ENCODE measurements at regions not wholly inside any gene's neighbourhood (a gene's known extent, or its start where the extent isn't known, plus 50 kb on each side); places are given as distances from the start of the nearest gene placed in this dataset.

GRCh38 chr19:5235458-5236219 lies 105.0 kb downstream of the PTPRS start:
- DNase-seq (no peak), ATAC-seq (ENCODE audit: low FRiP score) (no peak)
- Histone ChIP-seq H3K27ac (ENCODE audit: low read depth in 1 of 2, low read length in 2 of 2) (no peak overlapping the region), H3K4me3 (ENCODE audit: low read length in 2 of 2) (no peak overlapping the region), H3K9me3 (ENCODE audit: control insufficient read depth, low read length) (no peaks in the 10 kb centered on the region), H3K36me3 (ENCODE audit: control insufficient read depth in 1 of 2, insufficient read depth in 2 of 2, low read length in 1 of 2) (no peaks in the 10 kb centered on the region), H3K4me1 (ENCODE audit: control insufficient read depth in 1 of 2, insufficient read depth in 2 of 2, low read length in 2 of 2) (no peaks in the 10 kb centered on the region), H3K27me3 (ENCODE audit: control insufficient read depth in 1 of 2, insufficient read depth in 2 of 2, low read length in 1 of 2) (no peaks in the 10 kb centered on the region)
- WGBS, 2 donors, result 96 to 98% methylated on average over 12 of the region's 12 CpGs
- intact Hi-C loops (cut with DNase I), result no loop called here

- H3K4me1 ChIP-seq (ENCODE audit: control insufficient read depth in 1 of 2, insufficient read depth in 2 of 2, low read length in 2 of 2), result no peaks in the 10 kb centered on the region
- H3K36me3 ChIP-seq (ENCODE audit: control insufficient read depth in 1 of 2, insufficient read depth in 2 of 2, low read length in 1 of 2), result no peaks in the 10 kb centered on the region
- no peaks in the 10 kb centered on the region for H3K9me3 ChIP-seq (ENCODE audit: control insufficient read depth, low read length)
- intact Hi-C loops (cut with DNase I), result no loop called here
- H3K27me3 ChIP-seq (ENCODE audit: control insufficient read depth in 1 of 2, insufficient read depth in 2 of 2, low read length in 1 of 2), result no peaks in the 10 kb centered on the region
- DNase-seq, result no peak
- H3K27ac ChIP-seq (ENCODE audit: low read depth in 1 of 2, low read length in 2 of 2), result no peak overlapping the region
- WGBS, 2 donors, result 95 to 99% methylated on average over 3 of the region's 3 CpGs
- ATAC-seq (ENCODE audit: low FRiP score), result no peak
- H3K4me3 ChIP-seq (ENCODE audit: low read length in 2 of 2), result no peak overlapping the region
Measured at GRCh38 chr19:5234412-5234811, 106.2 kb downstream of the PTPRS start.

GRCh38 chr19:5232798-5233505 lies 107.7 kb downstream of the PTPRS start:
- no peaks in the 10 kb centered on the region for H3K9me3 ChIP-seq (ENCODE audit: control insufficient read depth, low read length)
- ATAC-seq (ENCODE audit: low FRiP score) (no peak), DNase-seq (no peak)
- H3K36me3 ChIP-seq (ENCODE audit: control insufficient read depth in 1 of 2, insufficient read depth in 2 of 2, low read length in 1 of 2), result no peaks in the 10 kb centered on the region
- H3K27ac ChIP-seq (ENCODE audit: low read depth in 1 of 2, low read length in 2 of 2), result no peak overlapping the region
- H3K4me3 ChIP-seq (ENCODE audit: low read length in 2 of 2), result no peak overlapping the region
- intact Hi-C loops (cut with DNase I), result no loop called here
- 95 to 96% methylated on average over 12 of the region's 12 CpGs for WGBS, 2 donors
- H3K4me1 ChIP-seq (ENCODE audit: control insufficient read depth in 1 of 2, insufficient read depth in 2 of 2, low read length in 2 of 2), result no peaks in the 10 kb centered on the region
- no peaks in the 10 kb centered on the region for H3K27me3 ChIP-seq (ENCODE audit: control insufficient read depth in 1 of 2, insufficient read depth in 2 of 2, low read length in 1 of 2)

- ATAC-seq (ENCODE audit: low FRiP score) (no peak), DNase-seq (no peak)
- 88 to 91% methylated on average over 5 of the region's 5 CpGs for WGBS, 2 donors
- intact Hi-C loops (cut with DNase I), result no loop called here
- H3K36me3 ChIP-seq (ENCODE audit: control insufficient read depth in 1 of 2, insufficient read depth in 2 of 2, low read length in 1 of 2), result no peaks in the 10 kb centered on the region
- no peak overlapping the region for H3K4me3 ChIP-seq (ENCODE audit: low read length in 2 of 2)
- no peaks in the 10 kb centered on the region for H3K4me1 ChIP-seq (ENCODE audit: control insufficient read depth in 1 of 2, insufficient read depth in 2 of 2, low read length in 2 of 2)
- no peak overlapping the region for H3K27ac ChIP-seq (ENCODE audit: low read depth in 1 of 2, low read length in 2 of 2)
- H3K9me3 ChIP-seq (ENCODE audit: control insufficient read depth, low read length), result no peaks in the 10 kb centered on the region
- H3K27me3 ChIP-seq (ENCODE audit: control insufficient read depth in 1 of 2, insufficient read depth in 2 of 2, low read length in 1 of 2), result no peaks in the 10 kb centered on the region
Measured at GRCh38 chr19:5231857-5232678, 108.5 kb downstream of the PTPRS start.

GRCh38 chr19:5230730-5231555 lies 109.7 kb downstream of the PTPRS start:
- Histone ChIP-seq H3K4me1 (ENCODE audit: control insufficient read depth in 1 of 2, insufficient read depth in 2 of 2, low read length in 2 of 2) (no peaks in the 10 kb centered on the region), H3K27me3 (ENCODE audit: control insufficient read depth in 1 of 2, insufficient read depth in 2 of 2, low read length in 1 of 2) (no peaks in the 10 kb centered on the region), H3K4me3 (ENCODE audit: low read length in 2 of 2) (no peak overlapping the region), H3K27ac (ENCODE audit: low read depth in 1 of 2, low read length in 2 of 2) (no peak overlapping the region), H3K36me3 (ENCODE audit: control insufficient read depth in 1 of 2, insufficient read depth in 2 of 2, low read length in 1 of 2) (no peaks in the 10 kb centered on the region), H3K9me3 (ENCODE audit: control insufficient read depth, low read length) (no peaks in the 10 kb centered on the region)
- ATAC-seq (ENCODE audit: low FRiP score), result no peak
- WGBS, 2 donors, result 96 to 97% methylated on average over 35 to 41 of the region's 41 CpGs
- intact Hi-C loops (cut with DNase I), result no loop called here
- DNase-seq, result no peak

GRCh38 chr19:5229778-5230335 lies 110.8 kb downstream of the PTPRS start:
- 69 to 84% methylated on average over 4 to 10 of the region's 10 CpGs for WGBS, 2 donors
- H3K9me3 ChIP-seq (ENCODE audit: control insufficient read depth, low read length), result no peaks in the 10 kb centered on the region
- H3K4me3 ChIP-seq (ENCODE audit: low read length in 2 of 2), result no peak overlapping the region
- H3K4me1 ChIP-seq (ENCODE audit: control insufficient read depth in 1 of 2, insufficient read depth in 2 of 2, low read length in 2 of 2), result no peaks in the 10 kb centered on the region
- no peak for ATAC-seq (ENCODE audit: low FRiP score)
- no peak overlapping the region for H3K27ac ChIP-seq (ENCODE audit: low read depth in 1 of 2, low read length in 2 of 2)
- DNase-seq, result no peak
- intact Hi-C loops (cut with DNase I), result no loop called here
- no peaks in the 10 kb centered on the region for H3K27me3 ChIP-seq (ENCODE audit: control insufficient read depth in 1 of 2, insufficient read depth in 2 of 2, low read length in 1 of 2)
- no peaks in the 10 kb centered on the region for H3K36me3 ChIP-seq (ENCODE audit: control insufficient read depth in 1 of 2, insufficient read depth in 2 of 2, low read length in 1 of 2)

- H3K9me3 ChIP-seq (ENCODE audit: control insufficient read depth, low read length), result no peaks in the 10 kb centered on the region
- DNase-seq, result no peak
- ATAC-seq (ENCODE audit: low FRiP score), result peak; percentile 43
- H3K27me3 ChIP-seq (ENCODE audit: control insufficient read depth in 1 of 2, insufficient read depth in 2 of 2, low read length in 1 of 2), result no peaks in the 10 kb centered on the region
- H3K4me3 ChIP-seq (ENCODE audit: low read length in 2 of 2), result no peak overlapping the region
- no peaks in the 10 kb centered on the region for H3K36me3 ChIP-seq (ENCODE audit: control insufficient read depth in 1 of 2, insufficient read depth in 2 of 2, low read length in 1 of 2)
- H3K27ac ChIP-seq (ENCODE audit: low read depth in 1 of 2, low read length in 2 of 2), result no peak overlapping the region
- intact Hi-C loops (cut with DNase I), result no loop called here
- H3K4me1 ChIP-seq (ENCODE audit: control insufficient read depth in 1 of 2, insufficient read depth in 2 of 2, low read length in 2 of 2), result no peaks in the 10 kb centered on the region
- WGBS, 2 donors, result 69% methylated on average over 40 to 72 of the region's 72 CpGs
Measured at GRCh38 chr19:5228932-5229777, 111.5 kb downstream of the PTPRS start.
